GM06990 (cell line): ENCODE measurements at regions not wholly inside any gene's neighbourhood (a gene's known extent, or its start where the extent isn't known, plus 50 kb on each side); places are given as distances from the start of the nearest gene placed in this dataset.
"Not testable (repeated sequence)": the region's sequence is repeated elsewhere in the genome, so short reads cannot be mapped to it uniquely, and the experiment has no call there.

Experiments used
- DNase-seq: peaks from one replicate; pipeline ENCODE4 v3.0.0-alpha.2; 2011; ENCODE audit not compliant: insufficient read length; ENCODE audit errors: extremely low read depth
- H3K27me3 ChIP-seq: replicated peaks from 2 replicates; pipeline ENCODE4 v1.6.0; 2011; ENCODE audit warnings: low read length; ENCODE audit not compliant: control insufficient read depth, insufficient read depth
- H3K36me3 ChIP-seq: 2 replicates; pipeline ENCODE4 v1.5.1; 2011; ENCODE audit warnings: low read length; ENCODE audit not compliant: control insufficient read depth, insufficient read depth
- H3K4me3 ChIP-seq: replicated peaks from 2 replicates; pipeline ENCODE4 v1.5.1; 2011; ENCODE audit warnings: low read depth, mild to moderate bottlenecking, control low read depth, low read length
- CTCF ChIP-seq: IDR thresholded peaks from 2 replicates; pipeline ENCODE4 v1.5.1; 2011; ENCODE audit warnings: low read length, control low read depth, mild to moderate bottlenecking, inconsistent platforms; ENCODE audit not compliant: insufficient read depth, poor library complexity, severe bottlenecking

GRCh38 chr21:9070703-9071102 lies 1450.7 kb upstream of the TPTE start:
- TF ChIP-seq CTCF, result peak; percentile 6
- not testable (repeated sequence) for H3K27me3 ChIP-seq, H3K4me3 ChIP-seq, DNase-seq, H3K36me3 ChIP-seq

- not testable (repeated sequence) for H3K27me3 ChIP-seq, H3K4me3 ChIP-seq, H3K36me3 ChIP-seq, DNase-seq
These were observed 1448.4 kb upstream of the TPTE start for GRCh38 chr21:9073010-9073409.

- not testable (repeated sequence) for DNase-seq, H3K36me3 ChIP-seq, H3K4me3 ChIP-seq
These were observed 1446.6 kb upstream of the TPTE start for GRCh38 chr21:9074772-9075171.

GRCh38 chr21:9083091-9083826 lies 1438.1 kb upstream of the TPTE start:
- H3K4me3 ChIP-seq, H3K27me3 ChIP-seq, H3K36me3 ChIP-seq, DNase-seq: not testable (repeated sequence)

More at GRCh38 chr21:9074772-9075171, 1446.6 kb upstream of the TPTE start:
- H3K27me3 ChIP-seq, result not testable (repeated sequence)

- H3K27me3 ChIP-seq, DNase-seq, H3K36me3 ChIP-seq, H3K4me3 ChIP-seq: not testable (repeated sequence)
These were observed 1435.1 kb upstream of the TPTE start for GRCh38 chr21:9086299-9086698.

- DNase-seq, H3K36me3 ChIP-seq, H3K27me3 ChIP-seq, H3K4me3 ChIP-seq: not testable (repeated sequence)
These were observed 1433.6 kb upstream of the TPTE start for GRCh38 chr21:9087816-9088215.

- DNase-seq, H3K4me3 ChIP-seq: not testable (repeated sequence)
These were observed 1391.6 kb upstream of the TPTE start for GRCh38 chr21:9129741-9130140.

GRCh38 chr21:9130817-9131216 lies 1390.6 kb upstream of the TPTE start:
- H3K4me3 ChIP-seq, DNase-seq, H3K27me3 ChIP-seq, H3K36me3 ChIP-seq: not testable (repeated sequence)

More at GRCh38 chr21:9129741-9130140, 1391.6 kb upstream of the TPTE start:
- not testable (repeated sequence) for H3K36me3 ChIP-seq, H3K27me3 ChIP-seq
